Dedifferentiated amniotic fluid mesenchymal stem cell (primary cell): ENCODE measurements at regions not wholly inside any gene's neighbourhood (a gene's known extent, or its start where the extent isn't known, plus 50 kb on each side); places are given as distances from the start of the nearest gene placed in this dataset.
"Not testable (repeated sequence)": the region's sequence is repeated elsewhere in the genome, so short reads cannot be mapped to it uniquely, and the experiment has no call there.

Experiments used
- DNase-seq: peaks from one replicate; pipeline ENCODE4 v3.0.0-alpha.2; 2016; ENCODE audit errors: extremely low spot score

- peak; percentile 43 for DNase-seq
Measured at GRCh38 chr2:188787658-188788240, 186.4 kb upstream of the COL3A1 start.

GRCh38 chr2:188788621-188789020 lies 185.6 kb upstream of the COL3A1 start:
- DNase-seq, result peak; percentile 87

GRCh38 chr2:188789951-188790350 lies 184.2 kb upstream of the COL3A1 start:
- DNase-seq, result no peak

GRCh38 chr2:188794453-188794852 lies 179.7 kb upstream of the COL3A1 start:
- not testable (repeated sequence) for DNase-seq

- DNase-seq, result no peak
Measured at GRCh38 chr2:188795762-188796161, 178.4 kb upstream of the COL3A1 start.

GRCh38 chr2:188797371-188797770 lies 176.8 kb upstream of the COL3A1 start:
- no peak for DNase-seq

- no peak for DNase-seq
Measured at GRCh38 chr2:188798159-188798558, 176.0 kb upstream of the COL3A1 start.

- DNase-seq, result no peak
Measured at GRCh38 chr2:188805219-188805618, 169.0 kb upstream of the COL3A1 start.

GRCh38 chr2:188808947-188809355 lies 165.2 kb upstream of the COL3A1 start:
- no peak for DNase-seq

GRCh38 chr2:188810586-188810985 lies 163.6 kb upstream of the COL3A1 start:
- no peak for DNase-seq

GRCh38 chr2:188811522-188811921 lies 162.7 kb upstream of the COL3A1 start:
- DNase-seq, result no peak

- DNase-seq, result peak; percentile 43
Measured at GRCh38 chr2:188813315-188813714, 160.9 kb upstream of the COL3A1 start.

GRCh38 chr2:188813857-188814256 lies 160.3 kb upstream of the COL3A1 start:
- no peak for DNase-seq

GRCh38 chr2:188819011-188819410 lies 155.2 kb upstream of the COL3A1 start:
- DNase-seq, result no peak

- no peak for DNase-seq
Measured at GRCh38 chr2:188819792-188820191, 154.4 kb upstream of the COL3A1 start.

- DNase-seq, result no peak
Measured at GRCh38 chr2:188820576-188820975, 153.6 kb upstream of the COL3A1 start.

GRCh38 chr2:188824125-188824524 lies 150.0 kb upstream of the COL3A1 start:
- DNase-seq, result no peak

GRCh38 chr2:188833331-188833730 lies 140.8 kb upstream of the COL3A1 start:
- DNase-seq, result no peak

- no peak for DNase-seq
Measured at GRCh38 chr2:188833799-188834198, 140.4 kb upstream of the COL3A1 start.

GRCh38 chr2:188835006-188835405 lies 139.2 kb upstream of the COL3A1 start:
- DNase-seq, result no peak

- no peak for DNase-seq
Measured at GRCh38 chr2:188835821-188836220, 138.4 kb upstream of the COL3A1 start.

GRCh38 chr2:188845692-188846091 lies 128.5 kb upstream of the COL3A1 start:
- DNase-seq, result no peak

GRCh38 chr2:188848887-188849435 lies 125.2 kb upstream of the COL3A1 start:
- no peak for DNase-seq

GRCh38 chr2:188850786-188851185 lies 123.4 kb upstream of the COL3A1 start:
- DNase-seq, result no peak
